ENCODE measurements at regions not wholly inside any gene's neighbourhood (a gene's known extent, or its start where the extent isn't known, plus 50 kb on each side); places are given as distances from the start of the nearest gene placed in this dataset.

DNA sequence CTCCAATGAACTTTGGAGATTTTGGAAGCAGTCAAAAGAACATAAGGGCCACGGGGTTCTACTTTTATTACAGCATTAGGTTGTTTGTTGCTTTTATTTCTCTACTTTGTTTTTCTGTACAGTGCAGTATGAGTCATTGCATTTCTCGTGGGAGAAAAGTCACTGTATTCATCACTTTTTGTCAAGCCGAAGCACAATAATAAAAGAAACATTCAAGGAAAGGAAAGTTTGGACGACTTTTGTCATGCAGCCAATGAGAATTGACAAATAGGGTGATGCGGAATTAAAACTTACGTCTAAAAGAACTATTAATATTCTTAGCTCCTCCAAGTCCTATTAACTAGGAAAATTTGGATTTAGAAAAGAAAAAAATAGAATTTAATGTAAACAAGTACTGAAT, 209.9 kb downstream of the TMEM182 start:
- H4K5ac ChIP-seq (ENCODE audit: low read depth, low read length): no peak overlapping the region
- DNase-seq (no peak), ATAC-seq (ENCODE audit: low read depth) (no peak)
- H3K9ac ChIP-seq (ENCODE audit: low read depth, low read length): no peak overlapping the region
- dilution Hi-C loops (cut with HindIII; ENCODE audit: low sequenced_read_pairs, unreplicated experiment): no loop called here
- no peak overlapping the region for H2AFZ ChIP-seq (replicated peaks; ENCODE audit: low read length, poor library complexity)
- no peaks in the 10 kb centered on the region for H3K9me1 ChIP-seq (ENCODE audit: insufficient read depth, low read length)
- H3K9me3 ChIP-seq (ENCODE audit: control insufficient read depth, insufficient read depth, low read length): peaks cover 4% of the 10 kb centered on the region; the same call in 1 of the 2 replicates
- no peak overlapping the region for H3K23ac ChIP-seq (ENCODE audit: low read depth, low read length)
- H3K79me1 ChIP-seq (ENCODE audit: low read depth in 1 of 2, low read length in 2 of 2): no peaks in the 10 kb centered on the region
- H2BK20ac ChIP-seq (ENCODE audit: low read depth, low read length): no peak overlapping the region
- no peak overlapping the region for H2BK120ac ChIP-seq (ENCODE audit: low read depth, low read length)
- H3K27me3 ChIP-seq (ENCODE audit: control insufficient read depth, insufficient read depth, low read length): no peaks in the 10 kb centered on the region
- POLR2A ChIA-PET (ENCODE audit: unreplicated experiment): no interaction called here
- no peak overlapping the region for H4K8ac ChIP-seq (ENCODE audit: low read depth in 2 of 2, low read length in 2 of 2)
- H2AK9ac ChIP-seq (replicated peaks; ENCODE audit: low read depth, low read length, poor library complexity): no peak overlapping the region
- H2AK5ac ChIP-seq (ENCODE audit: low read depth, low read length): no peak overlapping the region
- in situ Hi-C loops (cut with MboI; ENCODE audit: low sequenced_read_pairs): no loop called here
- H2BK5ac ChIP-seq (ENCODE audit: low read depth, low read length, poor library complexity, severe bottlenecking): no peak overlapping the region
- no TSS peak for BruUV-seq (replicated peaks)
- no peak overlapping the region for H3K4me2 ChIP-seq (ENCODE audit: low read depth, low read length)
- CTCF ChIA-PET: no interaction called here
- no peak overlapping the region for H3K18ac ChIP-seq (ENCODE audit: low read depth, low read length)
- H3K4me1 ChIP-seq (ENCODE audit: control insufficient read depth, insufficient read depth, low read length): no peaks in the 10 kb centered on the region
- no peaks in the 10 kb centered on the region for H3K36me3 ChIP-seq (ENCODE audit: control insufficient read depth, insufficient read depth, low read length)
- TF ChIP-seq MAZ (IDR thresholded peaks at IDR 0.05; ENCODE audit: borderline replicate concordance, low read depth, low read length): no peak
- TF ChIP-seq CEBPB (IDR thresholded peaks at IDR 0.05; ENCODE audit: low read depth, low read length): no peak
- H2BK15ac ChIP-seq (ENCODE audit: low read depth, low read length): no peak overlapping the region
- no peak overlapping the region for H4K91ac ChIP-seq (ENCODE audit: insufficient read depth, low read depth, low read length)
- no peak overlapping the region for H3K14ac ChIP-seq (replicated peaks; ENCODE audit: low read depth, low read length)
- intact Hi-C loops (cut with micrococcal nuclease): no loop called here
- no peak overlapping the region for H3K4ac ChIP-seq (ENCODE audit: low read depth, low read length)
- H3K27ac ChIP-seq (ENCODE audit: insufficient read depth, low read length): no peak overlapping the region
- no CpG with 5 or more reads among the region's 6 CpGs for WGBS, 2 experiments (ENCODE audit: extremely low coverage in 2 of 2, insufficient read length in 1 of 2)
- H3K56ac ChIP-seq (ENCODE audit: extremely low read depth, insufficient read depth, low read length): no peak overlapping the region
- H4K20me1 ChIP-seq (ENCODE audit: insufficient read depth, low read length): no peaks in the 10 kb centered on the region
- no peak overlapping the region for H3K4me3 ChIP-seq (ENCODE audit: insufficient read depth, low read depth, low read length)
